ENCODE measurements at regions not wholly inside any gene's neighbourhood (a gene's known extent, or its start where the extent isn't known, plus 50 kb on each side); places are given as distances from the start of the nearest gene placed in this dataset.

DNA sequence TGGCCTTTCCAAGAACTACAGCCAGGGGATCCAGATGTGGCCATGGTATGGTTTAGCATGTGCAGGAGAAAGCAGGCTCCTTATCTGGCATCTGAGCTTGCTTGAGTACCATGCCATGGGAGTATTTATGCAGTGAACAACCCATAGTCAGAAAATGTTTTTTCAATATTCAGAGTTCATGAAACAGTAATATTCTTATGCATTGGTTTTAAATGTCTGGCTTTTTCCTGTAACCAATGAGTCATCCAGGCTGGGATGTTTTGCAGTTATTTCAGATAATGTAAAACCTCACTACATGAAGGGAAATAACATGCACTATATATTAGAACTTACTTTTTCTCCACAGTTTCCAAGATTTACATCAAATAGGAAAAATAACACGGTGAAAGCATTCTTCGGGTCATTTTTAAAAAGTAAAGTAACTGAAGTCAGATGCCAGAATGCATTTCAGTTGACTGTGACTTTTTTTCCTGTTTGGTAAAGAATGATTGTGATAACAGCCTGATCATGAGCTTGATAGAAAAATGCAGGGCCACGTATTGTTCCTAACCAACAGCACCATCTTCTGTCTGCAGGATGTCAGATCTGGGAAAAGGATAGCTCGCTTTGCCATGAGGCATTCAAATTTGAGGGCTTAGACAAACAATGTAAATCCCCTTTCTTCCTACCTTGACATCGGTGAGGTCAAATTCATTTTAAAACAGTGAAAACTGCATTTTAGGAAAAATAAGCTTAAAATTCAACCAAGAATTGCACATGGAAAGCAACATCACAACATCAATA lies 152.8 kb downstream of the DSC3 start (continued):
- TF ChIP-seq ZFP30 (CRISPR knock-in tag; IDR thresholded peaks at IDR 0.05) = no peak
- TF ChIP-seq ISL1 (CRISPR knock-in tag; IDR thresholded peaks at IDR 0.05) = no peak
- no peak for TF ChIP-seq ZNF70 (CRISPR knock-in tag; IDR thresholded peaks at IDR 0.05)

DNA sequence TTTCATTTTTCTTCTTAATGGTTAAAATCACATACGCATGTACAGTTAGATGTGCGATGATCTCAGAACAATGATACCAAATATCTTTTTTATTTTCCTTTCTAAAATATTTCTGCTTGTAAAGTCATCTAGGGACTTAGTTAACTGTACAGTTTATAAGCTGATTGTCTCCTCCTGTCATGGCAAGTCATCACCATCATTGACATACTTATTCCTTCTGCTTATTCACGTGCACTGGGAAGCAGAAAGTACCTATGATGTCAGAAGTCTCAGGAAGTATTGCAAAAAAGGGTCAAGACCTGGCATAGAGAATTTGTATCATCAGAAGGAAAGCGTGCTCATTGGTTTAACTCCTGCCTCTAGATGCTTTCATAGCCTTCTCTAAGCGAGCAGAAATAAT lies 154.2 kb downstream of the DSC3 start:
- no peak for TF ChIP-seq CREB5 (CRISPR knock-in tag; IDR thresholded peaks at IDR 0.05; ENCODE audit: low read depth)
- TF ChIP-seq CSDC2 (CRISPR knock-in tag; IDR thresholded peaks at IDR 0.05) = no peak
- no peak for TF ChIP-seq ISL1 (CRISPR knock-in tag; IDR thresholded peaks at IDR 0.05)
- TF ChIP-seq ZNF565 (CRISPR knock-in tag; conservative IDR thresholded peaks at IDR 0.05; ENCODE audit: low read depth) = no peak
- TF ChIP-seq ESRRG (CRISPR knock-in tag; IDR thresholded peaks at IDR 0.05) = no peak
- no peak for TF ChIP-seq ZC3H10 (CRISPR knock-in tag; IDR thresholded peaks at IDR 0.05)
- TF ChIP-seq ZNF70 (CRISPR knock-in tag; IDR thresholded peaks at IDR 0.05) = no peak
- no peak for ATAC-seq

GRCh38 chr18:30886998-30887397 lies 155.5 kb downstream of the DSC3 start:
- ATAC-seq = no peak
- TF ChIP-seq TCF4 (CRISPR knock-in tag; IDR thresholded peaks at IDR 0.05; ENCODE audit: borderline replicate concordance) (no peak), RARB (CRISPR knock-in tag; IDR thresholded peaks at IDR 0.05) (no peak), BACH2 (CRISPR knock-in tag; IDR thresholded peaks at IDR 0.05; ENCODE audit: borderline replicate concordance) (no peak), SNAI2 (CRISPR knock-in tag; IDR thresholded peaks at IDR 0.05) (no peak), CREB5 (CRISPR knock-in tag; IDR thresholded peaks at IDR 0.05; ENCODE audit: low read depth) (no peak), ZFP3 (CRISPR knock-in tag; IDR thresholded peaks at IDR 0.05) (no peak), ARNTL (CRISPR knock-in tag; IDR thresholded peaks at IDR 0.05; ENCODE audit: borderline replicate concordance, low read depth) (no peak), OSR1 (CRISPR knock-in tag; IDR thresholded peaks at IDR 0.05) (no peak), TOX (CRISPR knock-in tag; IDR thresholded peaks at IDR 0.05; ENCODE audit: borderline replicate concordance) (no peak), ZNF8 (CRISPR knock-in tag; IDR thresholded peaks at IDR 0.05) (no peak)
- TF ChIP-seq, protein P1, sequence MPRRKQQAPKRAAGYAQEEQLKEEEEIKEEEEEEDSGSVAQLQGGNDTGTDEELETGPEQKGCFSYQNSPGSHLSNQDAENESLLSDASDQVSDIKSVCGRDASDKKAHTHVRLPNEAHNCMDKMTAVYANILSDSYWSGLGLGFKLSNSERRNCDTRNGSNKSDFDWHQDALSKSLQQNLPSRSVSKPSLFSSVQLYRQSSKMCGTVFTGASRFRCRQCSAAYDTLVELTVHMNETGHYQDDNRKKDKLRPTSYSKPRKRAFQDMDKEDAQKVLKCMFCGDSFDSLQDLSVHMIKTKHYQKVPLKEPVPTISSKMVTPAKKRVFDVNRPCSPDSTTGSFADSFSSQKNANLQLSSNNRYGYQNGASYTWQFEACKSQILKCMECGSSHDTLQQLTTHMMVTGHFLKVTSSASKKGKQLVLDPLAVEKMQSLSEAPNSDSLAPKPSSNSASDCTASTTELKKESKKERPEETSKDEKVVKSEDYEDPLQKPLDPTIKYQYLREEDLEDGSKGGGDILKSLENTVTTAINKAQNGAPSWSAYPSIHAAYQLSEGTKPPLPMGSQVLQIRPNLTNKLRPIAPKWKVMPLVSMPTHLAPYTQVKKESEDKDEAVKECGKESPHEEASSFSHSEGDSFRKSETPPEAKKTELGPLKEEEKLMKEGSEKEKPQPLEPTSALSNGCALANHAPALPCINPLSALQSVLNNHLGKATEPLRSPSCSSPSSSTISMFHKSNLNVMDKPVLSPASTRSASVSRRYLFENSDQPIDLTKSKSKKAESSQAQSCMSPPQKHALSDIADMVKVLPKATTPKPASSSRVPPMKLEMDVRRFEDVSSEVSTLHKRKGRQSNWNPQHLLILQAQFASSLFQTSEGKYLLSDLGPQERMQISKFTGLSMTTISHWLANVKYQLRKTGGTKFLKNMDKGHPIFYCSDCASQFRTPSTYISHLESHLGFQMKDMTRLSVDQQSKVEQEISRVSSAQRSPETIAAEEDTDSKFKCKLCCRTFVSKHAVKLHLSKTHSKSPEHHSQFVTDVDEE (CRISPR knock-in tag; IDR thresholded peaks at IDR 0.05) = no peak

DNA sequence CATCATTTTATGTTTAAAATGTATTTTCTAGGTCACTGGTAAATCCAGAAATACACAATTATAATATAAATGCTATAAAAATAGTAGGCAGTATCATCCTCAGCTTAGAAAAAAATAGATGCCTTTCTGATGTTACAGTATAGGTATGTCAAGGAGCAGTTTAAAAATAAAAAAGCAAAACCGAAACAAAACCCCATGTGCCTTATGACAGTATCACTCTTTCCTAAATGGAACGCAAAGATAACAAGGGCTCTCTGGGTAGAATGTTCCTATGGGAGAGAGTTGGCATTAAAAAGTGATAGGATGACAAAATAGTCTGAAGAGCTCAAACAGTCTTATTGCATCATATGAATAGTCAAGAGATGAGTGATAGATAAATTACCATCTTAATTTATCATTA lies 172.1 kb downstream of the DSC3 start:
- no peak for ATAC-seq
- TF ChIP-seq GLIS3 (CRISPR knock-in tag; IDR thresholded peaks at IDR 0.05) = no peak
- no peak for TF ChIP-seq OSR1 (CRISPR knock-in tag; IDR thresholded peaks at IDR 0.05)
- no peak for TF ChIP-seq TCF4 (CRISPR knock-in tag; IDR thresholded peaks at IDR 0.05; ENCODE audit: borderline replicate concordance)
- no peak for TF ChIP-seq ZFP3 (CRISPR knock-in tag; IDR thresholded peaks at IDR 0.05)
- TF ChIP-seq ISL1 (CRISPR knock-in tag; IDR thresholded peaks at IDR 0.05) = no peak
- no peak for TF ChIP-seq CREB5 (CRISPR knock-in tag; IDR thresholded peaks at IDR 0.05; ENCODE audit: low read depth)
- no peak for TF ChIP-seq ZNF565 (CRISPR knock-in tag; conservative IDR thresholded peaks at IDR 0.05; ENCODE audit: low read depth)
- no peak for TF ChIP-seq PPARA (CRISPR knock-in tag; IDR thresholded peaks at IDR 0.05; ENCODE audit: borderline replicate concordance)
- TF ChIP-seq ZC3H10 (CRISPR knock-in tag; IDR thresholded peaks at IDR 0.05) = no peak
- no peak for TF ChIP-seq BACH2 (CRISPR knock-in tag; IDR thresholded peaks at IDR 0.05; ENCODE audit: borderline replicate concordance)
- TF ChIP-seq ZFP30 (CRISPR knock-in tag; IDR thresholded peaks at IDR 0.05) = no peak
- no peak for TF ChIP-seq TOX (CRISPR knock-in tag; IDR thresholded peaks at IDR 0.05; ENCODE audit: borderline replicate concordance)
- TF ChIP-seq, protein P2, sequence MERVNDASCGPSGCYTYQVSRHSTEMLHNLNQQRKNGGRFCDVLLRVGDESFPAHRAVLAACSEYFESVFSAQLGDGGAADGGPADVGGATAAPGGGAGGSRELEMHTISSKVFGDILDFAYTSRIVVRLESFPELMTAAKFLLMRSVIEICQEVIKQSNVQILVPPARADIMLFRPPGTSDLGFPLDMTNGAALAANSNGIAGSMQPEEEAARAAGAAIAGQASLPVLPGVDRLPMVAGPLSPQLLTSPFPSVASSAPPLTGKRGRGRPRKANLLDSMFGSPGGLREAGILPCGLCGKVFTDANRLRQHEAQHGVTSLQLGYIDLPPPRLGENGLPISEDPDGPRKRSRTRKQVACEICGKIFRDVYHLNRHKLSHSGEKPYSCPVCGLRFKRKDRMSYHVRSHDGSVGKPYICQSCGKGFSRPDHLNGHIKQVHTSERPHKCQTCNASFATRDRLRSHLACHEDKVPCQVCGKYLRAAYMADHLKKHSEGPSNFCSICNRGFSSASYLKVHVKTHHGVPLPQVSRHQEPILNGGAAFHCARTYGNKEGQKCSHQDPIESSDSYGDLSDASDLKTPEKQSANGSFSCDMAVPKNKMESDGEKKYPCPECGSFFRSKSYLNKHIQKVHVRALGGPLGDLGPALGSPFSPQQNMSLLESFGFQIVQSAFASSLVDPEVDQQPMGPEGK (CRISPR knock-in tag; IDR thresholded peaks at IDR 0.05; ENCODE audit: borderline replicate concordance) = no peak
- TF ChIP-seq ZNF70 (CRISPR knock-in tag; IDR thresholded peaks at IDR 0.05) = no peak
- TF ChIP-seq, protein P1 (CRISPR knock-in tag; IDR thresholded peaks at IDR 0.05) = no peak

Data from SK-N-SH treated with all-trans-retinoic acid at 6 μM for 48 hours (cell line).